Stomach (tissue), 4 donors: ENCODE measurements at regions not wholly inside any gene's neighbourhood (a gene's known extent, or its start where the extent isn't known, plus 50 kb on each side); places are given as distances from the start of the nearest gene placed in this dataset.

Source experiments
- POLR2A ChIP-seq, 4 donors: fragments of 450-650 bp; IDR thresholded peaks; one replicate each; pipeline ENCODE4 v1.6.1; 2016; ENCODE audit warnings: antibody characterized with exemption in 4 of 4, control low read depth in 2 of 4, mild to moderate bottlenecking in 1 of 4, moderate library complexity in 1 of 4
- TF ChIP-seq, protein P1 (sequence below), 7 experiments: fragments of 450-650 bp in 4 of 7; fragments of 200-600 bp in 3 of 7; sonication (generic) in 3 of 7; IDR thresholded peaks; one replicate each; pipeline ENCODE4 v1.5.1; 2016 to 2019; ENCODE audit warnings: antibody characterized with exemption in 7 of 7, control low read depth in 2 of 7, mild to moderate bottlenecking in 1 of 7

DNA sequence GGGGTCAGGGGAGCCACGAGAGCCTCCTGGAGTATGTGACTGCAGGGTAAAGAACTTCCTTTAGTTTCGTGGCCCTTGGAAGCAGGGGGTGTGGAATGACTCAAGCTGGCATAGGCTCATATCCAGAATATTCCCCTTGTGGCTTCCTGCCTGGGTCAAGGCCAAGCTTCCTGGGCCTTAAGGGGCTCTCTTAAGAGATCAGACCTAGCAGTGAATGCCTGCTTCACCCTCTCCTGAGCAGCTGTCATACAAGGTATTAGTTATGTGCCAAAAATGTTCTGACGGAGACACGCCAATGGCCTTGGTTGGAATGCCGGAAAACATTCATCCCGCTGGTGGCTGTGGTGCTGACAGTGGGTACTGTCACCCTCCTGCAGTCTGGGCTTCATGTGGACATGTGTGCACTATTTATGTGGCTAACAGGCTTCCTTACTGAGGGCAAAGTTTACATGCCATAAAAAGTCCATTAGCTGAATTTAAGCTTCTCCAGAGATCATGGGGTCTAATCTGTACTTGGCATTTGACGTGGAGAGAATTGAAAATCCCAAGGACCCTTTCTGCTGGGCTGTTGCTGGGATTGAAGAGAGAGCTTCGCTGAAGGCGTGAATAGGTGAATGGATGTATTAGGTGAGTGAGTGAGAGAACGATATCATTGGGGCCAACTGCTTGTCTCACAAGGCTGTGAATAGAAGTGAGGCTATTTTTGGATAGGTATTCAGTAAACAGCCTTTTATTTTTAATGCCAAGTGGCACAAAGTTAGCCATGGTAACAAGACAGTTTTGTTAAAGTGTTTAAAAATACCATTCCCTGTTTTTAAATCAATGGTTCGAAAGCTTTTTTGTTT is 156.8 kb downstream of the MACROH2A1 start:
- TF ChIP-seq, protein P1, sequence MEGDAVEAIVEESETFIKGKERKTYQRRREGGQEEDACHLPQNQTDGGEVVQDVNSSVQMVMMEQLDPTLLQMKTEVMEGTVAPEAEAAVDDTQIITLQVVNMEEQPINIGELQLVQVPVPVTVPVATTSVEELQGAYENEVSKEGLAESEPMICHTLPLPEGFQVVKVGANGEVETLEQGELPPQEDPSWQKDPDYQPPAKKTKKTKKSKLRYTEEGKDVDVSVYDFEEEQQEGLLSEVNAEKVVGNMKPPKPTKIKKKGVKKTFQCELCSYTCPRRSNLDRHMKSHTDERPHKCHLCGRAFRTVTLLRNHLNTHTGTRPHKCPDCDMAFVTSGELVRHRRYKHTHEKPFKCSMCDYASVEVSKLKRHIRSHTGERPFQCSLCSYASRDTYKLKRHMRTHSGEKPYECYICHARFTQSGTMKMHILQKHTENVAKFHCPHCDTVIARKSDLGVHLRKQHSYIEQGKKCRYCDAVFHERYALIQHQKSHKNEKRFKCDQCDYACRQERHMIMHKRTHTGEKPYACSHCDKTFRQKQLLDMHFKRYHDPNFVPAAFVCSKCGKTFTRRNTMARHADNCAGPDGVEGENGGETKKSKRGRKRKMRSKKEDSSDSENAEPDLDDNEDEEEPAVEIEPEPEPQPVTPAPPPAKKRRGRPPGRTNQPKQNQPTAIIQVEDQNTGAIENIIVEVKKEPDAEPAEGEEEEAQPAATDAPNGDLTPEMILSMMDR (IDR thresholded peaks at IDR 0.05), result no peak
- TF ChIP-seq POLR2A (IDR thresholded peaks at IDR 0.05), result no peak
